Pons (tissue), 1 donor: ENCODE measurements at regions not wholly inside any gene's neighbourhood (a gene's known extent, or its start where the extent isn't known, plus 50 kb on each side); places are given as distances from the start of the nearest gene placed in this dataset.

Experiments
- DNase-seq: peaks from one replicate; pipeline ENCODE4 v3.0.0-alpha.2; 2016; ENCODE audit warnings: low spot score

DNA sequence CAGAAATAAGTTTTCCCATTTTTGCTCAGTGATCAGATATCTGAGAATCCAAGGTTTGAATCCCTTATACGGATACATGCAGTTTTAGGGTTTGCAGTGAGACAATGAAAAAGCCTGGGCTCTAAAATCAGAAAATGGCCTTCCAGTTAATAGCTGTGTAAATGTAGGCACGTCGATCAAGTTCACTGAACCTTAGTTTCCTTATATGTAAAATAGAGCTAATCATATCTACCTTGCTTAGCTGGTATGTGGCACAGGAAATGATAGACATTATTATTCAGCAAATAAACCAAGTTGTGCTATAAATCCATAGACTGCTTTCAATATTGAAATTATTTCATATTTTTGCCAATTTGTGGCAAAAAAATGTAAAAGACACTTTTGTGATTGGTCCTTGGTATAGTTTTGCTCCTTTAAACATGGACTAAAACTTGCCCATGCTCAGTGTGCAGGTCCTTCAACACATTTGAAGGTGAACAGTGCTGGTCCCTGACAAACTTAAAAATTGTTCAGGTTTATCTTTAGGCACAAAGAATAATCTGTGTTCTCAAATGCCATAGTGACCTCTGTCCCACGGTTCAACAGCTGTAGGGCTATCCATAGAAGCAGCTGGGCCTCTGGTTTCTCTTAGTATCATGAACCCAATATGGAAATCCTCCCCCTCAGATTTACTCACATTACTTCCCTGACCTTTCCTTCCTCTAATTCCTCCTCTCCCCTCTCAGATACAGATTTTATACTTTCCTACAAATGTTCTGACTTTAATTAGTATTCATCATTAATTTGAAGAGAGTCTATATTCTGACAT, 51.0 kb downstream of the CCDC54 start:
- peak; percentile 30 for DNase-seq

DNA sequence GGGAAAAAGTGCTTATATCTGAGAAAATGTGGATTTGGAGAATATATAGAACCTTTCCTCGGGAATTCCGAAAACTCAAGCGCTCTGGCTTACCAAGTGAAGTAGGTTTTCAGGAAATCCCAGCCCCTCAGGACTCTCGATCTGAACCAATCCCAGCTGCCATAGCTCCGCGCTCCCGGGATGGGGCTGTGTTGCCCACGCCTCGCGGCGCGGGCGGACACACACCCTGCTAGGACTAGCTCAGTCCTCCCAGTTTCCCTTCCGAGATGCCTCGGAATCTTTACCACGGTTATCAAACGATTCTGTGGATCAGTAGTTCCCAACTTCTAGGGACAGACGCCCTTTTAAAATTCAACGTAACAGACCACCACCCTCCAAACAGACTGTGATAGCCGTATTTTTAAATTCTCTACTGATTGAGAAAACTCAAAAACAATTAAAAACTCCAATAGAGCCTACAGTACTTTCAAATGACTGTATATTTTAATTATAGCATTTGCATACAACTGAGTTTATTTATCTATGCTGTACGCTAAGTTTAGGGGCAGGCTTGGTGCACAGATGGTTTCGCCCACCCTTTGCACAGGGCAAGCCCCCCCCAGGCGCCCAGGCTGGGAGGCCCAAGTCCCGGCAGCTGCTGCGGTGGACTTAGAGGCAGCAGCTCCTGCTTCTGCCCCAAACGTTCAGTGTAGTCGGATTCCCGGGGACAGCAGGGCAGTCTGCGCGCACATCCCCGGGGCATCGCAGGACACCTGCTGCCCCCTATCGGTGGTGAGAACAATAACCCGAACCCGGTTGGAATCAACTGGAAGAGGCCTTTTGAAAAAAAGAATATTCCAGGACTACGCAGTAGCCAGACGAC, 52.3 kb downstream of the CCDC54 start:
- DNase-seq = peak; percentile 94

DNA sequence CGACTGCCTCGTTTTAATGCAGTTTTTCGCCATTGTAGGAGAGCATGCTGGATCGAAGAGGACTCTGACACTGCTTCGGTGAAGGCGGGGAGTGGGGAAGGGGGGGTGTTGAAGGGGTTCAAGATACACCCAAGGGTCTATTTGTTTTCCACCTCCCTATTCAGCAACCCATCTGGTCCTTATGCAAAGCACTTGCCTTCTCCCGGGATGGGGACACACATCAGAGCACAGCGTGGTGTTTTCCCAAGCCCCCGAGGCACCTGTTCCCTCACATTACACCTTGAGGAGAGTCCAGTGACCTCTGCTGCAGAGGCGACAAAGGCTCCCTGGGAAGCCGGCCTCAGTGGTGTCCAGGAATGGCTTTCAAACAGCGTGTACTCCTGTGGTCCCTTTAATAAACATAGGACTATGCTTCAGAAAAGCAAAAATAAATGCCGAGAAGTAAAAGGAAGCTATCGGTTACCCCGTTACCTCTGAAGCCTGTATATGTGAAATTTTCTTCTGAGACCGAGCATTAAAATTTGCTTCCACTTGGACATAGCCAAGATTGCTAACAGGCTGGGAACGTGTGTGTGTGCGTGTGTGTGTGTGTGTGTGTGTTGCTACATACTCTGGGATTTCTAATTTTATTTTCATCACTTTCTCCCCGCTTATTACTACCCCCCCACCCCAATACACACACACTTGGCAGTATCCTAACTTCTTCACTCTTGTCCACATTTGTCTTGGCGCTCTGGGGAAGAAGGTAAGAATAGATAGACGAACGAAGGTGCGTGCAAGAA, 53.2 kb downstream of the CCDC54 start:
- no peak for DNase-seq

DNA sequence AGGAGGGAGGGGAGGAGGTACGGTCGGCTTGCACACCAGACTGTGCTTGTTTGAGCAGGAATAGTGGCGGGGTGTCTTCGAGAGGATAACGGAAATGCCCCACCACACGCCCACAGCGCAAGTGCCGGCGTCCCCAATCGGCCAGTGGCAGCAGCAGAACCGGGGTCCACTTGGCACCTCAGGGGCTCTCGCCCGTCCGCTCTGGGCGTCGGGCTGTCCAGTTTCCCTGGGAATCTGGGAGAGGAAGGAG, 53.7 kb downstream of the CCDC54 start:
- peak; percentile 70 for DNase-seq

DNA sequence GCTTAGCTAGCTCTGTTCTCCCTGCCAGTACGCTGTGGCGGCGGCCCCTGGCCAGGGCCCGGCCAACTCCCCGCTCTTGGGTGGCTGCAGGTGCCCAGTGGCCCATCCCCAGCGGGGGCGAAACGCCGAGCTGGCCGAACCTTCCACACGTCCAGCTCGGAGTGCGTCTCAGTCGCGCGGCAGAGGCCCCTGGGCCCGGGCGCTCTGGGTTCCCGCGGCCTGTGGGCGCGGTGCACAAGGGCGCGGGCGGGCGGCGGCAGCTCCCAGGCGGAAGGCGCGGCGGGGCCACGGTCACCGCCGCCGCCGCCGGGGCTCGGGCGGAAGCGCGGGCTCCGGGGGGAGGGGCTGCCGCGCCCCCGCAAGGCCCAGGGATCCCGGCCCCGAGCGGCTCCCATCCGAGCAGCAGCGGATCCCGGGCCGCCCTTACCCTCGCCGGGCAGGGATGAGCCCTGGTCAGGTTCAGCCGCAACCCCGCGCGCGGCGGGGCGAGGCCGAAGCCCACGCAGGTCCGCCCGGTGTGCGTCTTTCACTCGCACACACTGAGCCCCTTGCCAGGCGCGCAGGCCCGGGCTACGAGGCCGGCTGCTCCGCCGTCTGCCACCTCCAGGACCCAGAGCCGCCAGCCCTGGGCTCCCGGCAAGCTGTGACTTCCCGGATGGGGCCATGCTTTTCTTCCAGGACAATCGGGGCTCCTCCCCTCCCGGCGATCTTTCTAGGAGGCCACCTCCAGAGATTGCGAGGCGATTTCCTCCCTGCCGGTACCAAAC, 54.2 kb downstream of the CCDC54 start:
- DNase-seq = peak; percentile 66

DNA sequence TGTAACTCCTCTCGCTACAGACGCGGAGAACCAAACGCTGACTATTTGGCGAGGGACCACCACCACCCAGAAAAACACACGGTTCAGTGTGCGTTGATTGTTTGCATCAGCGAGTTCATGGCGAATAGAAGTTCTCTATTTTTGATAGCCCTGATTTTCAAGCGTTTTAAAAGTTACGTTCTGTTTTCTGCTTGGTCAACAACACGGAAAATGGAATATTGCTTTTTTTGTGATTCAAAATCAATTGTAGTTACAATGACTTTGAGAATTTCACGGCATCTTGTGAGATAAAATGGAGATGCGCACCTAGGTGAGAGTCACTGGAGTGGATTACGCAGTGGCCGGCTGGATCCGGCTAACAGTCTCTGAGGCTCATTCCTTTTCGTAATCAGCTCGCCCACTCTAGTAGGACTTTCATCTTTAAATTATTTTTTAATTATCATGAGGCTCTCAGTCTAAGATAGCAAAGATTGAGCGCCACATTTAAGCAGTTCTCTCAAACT, 54.8 kb downstream of the CCDC54 start:
- no peak for DNase-seq

DNA sequence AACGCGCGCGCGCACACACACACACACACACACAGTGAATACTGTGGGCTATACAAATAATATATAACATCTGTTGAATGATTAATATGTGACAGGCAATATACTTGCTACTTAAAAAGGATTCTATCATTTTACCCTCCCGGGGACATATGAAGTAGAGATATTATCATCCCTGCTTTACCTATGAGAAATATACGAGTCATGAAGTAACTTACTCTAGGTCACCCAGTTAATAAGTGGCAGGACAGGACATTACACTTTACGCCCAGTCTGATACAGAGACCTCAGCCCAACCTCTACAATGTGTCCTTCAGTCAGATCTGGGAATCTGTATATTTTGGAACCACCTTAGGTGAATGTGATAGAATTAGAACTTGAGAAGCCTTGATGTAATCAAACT, 55.4 kb downstream of the CCDC54 start:
- DNase-seq = no peak

DNA sequence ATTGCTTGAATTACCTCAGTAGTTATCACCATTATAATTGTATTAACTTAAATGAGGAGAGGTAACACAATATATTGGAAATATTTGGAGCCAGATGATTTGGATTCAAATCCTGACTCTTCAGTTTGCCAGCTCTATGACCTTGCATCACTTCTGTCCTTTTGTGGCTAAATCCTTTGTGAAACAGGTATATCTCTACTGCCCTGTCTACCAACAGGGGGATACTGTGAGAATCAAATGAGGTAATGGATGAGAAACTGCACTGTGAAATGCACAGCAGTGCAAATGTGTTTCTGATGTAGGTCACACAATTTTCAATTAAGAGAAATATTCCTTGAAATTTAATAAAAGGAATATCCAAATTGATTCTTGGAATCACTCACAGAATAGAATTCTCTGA, 58.8 kb downstream of the CCDC54 start:
- DNase-seq = no peak

DNA sequence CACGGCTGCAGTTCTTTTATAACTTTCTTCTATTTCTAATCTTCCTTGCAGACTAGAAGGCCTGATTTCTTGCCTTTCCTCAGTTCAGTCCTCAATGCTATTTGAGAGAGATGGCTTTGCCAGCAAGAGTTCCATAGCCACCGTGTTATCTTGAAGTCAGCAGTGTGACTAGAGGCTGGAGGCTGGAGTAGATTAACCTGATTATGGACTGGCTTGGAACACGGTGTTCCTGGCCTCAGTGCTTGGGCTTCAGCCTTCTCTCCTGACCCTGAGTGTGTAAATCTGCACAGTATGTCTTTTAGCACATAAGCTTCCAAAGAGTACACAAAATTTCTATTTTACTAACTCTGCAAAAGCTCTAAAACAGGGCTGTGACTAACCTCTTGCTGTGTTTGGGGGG, 61.4 kb downstream of the CCDC54 start:
- no peak for DNase-seq

DNA sequence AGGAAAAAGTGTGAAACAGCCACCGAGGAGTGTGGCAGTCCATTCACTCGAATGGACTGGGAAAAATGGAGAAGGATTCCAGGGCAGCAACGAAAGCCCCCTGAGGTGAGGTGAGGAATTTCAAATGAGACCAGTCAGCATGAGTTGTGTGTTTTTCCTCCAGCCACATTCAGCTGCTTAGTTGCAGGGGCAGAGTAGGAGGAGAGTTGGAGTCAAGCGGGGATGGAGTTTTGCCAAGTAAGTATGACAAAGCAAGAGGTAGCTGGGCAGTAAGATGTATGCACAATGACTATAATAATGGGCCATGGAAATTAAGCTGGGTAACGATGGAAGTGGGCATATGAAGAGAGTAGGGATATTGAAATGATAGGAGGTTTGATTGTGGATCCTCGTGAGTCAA, 64.4 kb downstream of the CCDC54 start:
- DNase-seq = no peak

DNA sequence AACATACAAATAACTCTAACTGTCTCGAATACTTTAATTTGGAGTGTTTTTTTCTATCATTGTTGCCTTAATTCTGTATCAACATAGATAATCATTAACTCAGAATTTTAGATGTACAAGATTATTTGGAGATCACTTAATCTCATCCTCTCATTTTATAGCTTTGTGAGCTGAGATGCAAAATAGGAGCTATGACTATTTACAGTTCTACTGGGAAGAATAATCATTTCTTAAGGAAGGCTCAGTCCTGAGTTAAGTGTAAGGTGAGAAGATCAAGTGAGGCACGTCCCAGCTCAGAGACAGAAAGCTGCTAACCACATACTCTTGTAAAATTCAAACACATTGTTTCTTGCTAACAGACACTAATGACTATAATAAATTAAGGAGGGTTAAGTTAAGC, 66.2 kb downstream of the CCDC54 start:
- DNase-seq = no peak

DNA sequence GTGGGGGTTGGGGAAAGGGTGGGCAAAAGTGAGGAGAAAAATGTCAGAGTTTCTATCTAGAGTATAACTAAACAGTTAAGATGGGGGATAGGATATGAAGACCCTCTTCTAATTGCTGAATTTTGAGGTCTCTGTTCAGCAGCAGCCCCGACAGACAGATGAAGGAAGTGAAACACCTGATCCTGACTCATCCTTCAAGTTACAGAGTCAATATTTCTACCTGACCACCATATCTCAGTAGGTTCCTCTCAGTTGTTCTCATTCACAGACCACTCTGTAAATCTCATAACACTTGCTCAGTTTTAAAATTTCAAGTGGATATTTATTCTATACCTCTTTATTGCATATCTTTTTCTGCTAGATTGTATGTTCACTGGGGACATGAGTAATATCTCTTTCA, 69.5 kb downstream of the CCDC54 start:
- DNase-seq = no peak

DNA sequence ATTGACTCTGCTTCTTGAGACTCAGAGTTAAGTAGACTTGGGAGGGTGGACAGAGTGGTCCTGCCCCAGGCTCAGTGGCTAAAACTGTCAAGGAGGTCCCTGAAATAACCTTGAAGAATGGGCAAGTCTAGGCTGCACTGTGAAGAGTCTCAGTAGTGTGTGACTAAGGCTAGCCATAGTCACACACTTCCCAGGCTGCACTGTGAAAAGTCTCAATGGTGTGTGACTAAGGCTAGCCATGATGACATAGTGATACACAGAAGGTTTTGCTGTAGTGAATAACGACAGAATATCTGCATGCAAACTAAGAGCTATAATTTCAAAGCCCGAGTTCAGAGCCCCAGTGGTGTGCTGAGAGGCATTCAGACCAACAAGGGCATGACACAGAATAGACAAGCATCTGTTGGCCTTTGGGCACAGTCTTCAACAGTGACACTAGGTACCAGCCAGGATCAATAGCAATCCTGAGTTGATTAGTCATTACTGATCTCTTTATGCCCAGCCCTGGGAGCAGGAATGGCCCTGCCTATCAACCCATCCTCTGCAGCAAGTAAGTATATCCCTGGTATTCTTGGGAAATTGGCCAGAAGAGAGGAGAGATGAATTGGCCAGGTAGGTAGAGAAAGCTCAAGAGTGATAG, 72.4 kb upstream of the BBX start:
- no peak for DNase-seq

DNA sequence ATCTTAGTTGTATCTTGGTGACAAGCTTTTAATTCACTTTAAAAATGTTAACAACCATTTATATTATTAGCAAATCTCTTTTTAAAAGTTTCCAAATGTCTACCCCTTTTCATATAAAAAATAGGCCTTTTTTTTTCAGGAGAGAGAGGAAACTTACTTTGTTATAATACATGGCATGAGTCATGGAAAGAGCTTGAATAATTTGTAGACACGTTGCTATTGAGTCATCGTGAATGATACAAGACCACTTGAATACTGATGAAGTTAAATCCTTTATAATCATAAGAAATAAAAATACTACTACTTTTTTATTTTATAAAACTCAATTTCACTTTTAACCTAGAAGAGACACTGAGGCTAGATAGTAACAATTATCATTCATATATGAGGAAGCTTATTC, 70.3 kb upstream of the BBX start:
- DNase-seq = no peak

DNA sequence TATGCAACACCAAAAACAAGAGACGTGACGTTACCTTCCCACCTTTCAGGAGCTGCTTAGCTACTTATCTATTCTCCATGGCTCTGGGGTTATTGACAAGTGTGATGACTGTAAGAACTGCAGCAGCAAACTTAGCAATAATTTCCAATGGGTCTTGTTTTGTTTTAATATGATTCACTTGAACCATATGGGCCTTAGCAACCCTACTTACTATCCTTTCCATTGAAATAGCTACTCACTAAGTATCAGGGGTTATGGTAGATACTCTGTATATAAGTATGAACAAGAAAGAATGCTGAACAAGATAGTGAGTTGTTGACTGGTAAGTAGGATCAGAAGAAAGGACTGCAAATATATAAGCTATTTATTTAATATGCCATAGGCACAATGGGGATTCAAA, 69.3 kb upstream of the BBX start:
- DNase-seq = no peak

DNA sequence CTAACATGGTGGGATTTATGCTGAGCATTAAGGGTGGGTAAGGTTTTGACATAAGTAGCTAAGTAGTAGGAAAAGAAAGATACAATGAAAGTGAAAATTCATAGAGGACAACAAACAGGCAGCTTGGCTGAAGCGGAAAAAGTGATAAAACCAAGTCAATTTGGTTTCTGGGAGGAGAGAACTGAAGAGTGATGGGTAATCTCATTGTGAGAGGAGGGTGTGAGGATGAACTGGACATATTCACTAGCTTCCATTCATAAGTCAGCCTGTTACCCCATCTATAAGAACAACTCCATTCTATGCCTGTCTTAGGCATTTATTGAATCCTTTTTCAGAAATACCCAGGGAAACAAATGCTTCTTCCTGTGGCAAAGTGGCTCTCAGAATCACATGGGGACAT, 67.1 kb upstream of the BBX start:
- DNase-seq = no peak

DNA sequence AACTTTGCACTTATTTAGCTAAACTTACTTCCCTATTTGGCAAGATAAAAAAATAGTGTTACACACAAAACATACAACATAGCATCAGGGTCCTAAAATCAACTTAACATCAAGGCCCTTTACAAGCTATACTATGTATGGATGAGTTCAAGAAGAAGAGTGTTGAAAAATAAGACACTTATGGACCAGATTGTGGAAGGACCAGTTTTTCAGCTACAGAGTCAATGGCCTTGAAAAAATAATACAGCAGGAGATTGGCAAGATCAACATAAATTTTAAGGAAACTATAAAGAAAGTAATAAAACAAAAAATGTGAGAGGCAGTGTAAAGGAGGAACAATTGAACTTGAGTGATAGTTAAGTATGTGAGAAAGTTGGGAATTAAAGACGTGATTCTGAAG, 66.3 kb upstream of the BBX start:
- no peak for DNase-seq

DNA sequence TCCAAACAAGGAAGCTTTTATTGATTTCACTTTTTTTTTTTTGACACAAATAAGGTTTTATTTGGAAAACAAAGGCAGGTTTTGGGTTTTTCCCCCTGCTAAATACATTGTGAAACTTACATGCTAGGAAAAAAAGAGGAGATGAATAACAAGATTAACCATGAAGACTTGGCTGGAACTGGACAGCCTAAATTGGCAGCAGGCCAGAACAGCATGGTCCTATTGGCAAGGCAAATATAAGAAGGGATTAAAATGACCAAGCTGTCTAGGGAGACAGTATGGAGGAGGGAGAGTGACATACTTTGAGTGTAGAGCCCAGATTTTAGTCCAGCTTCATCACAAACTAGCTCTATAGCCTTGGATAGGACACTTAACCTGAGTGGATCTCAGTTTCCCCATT, 63.9 kb upstream of the BBX start:
- no peak for DNase-seq

DNA sequence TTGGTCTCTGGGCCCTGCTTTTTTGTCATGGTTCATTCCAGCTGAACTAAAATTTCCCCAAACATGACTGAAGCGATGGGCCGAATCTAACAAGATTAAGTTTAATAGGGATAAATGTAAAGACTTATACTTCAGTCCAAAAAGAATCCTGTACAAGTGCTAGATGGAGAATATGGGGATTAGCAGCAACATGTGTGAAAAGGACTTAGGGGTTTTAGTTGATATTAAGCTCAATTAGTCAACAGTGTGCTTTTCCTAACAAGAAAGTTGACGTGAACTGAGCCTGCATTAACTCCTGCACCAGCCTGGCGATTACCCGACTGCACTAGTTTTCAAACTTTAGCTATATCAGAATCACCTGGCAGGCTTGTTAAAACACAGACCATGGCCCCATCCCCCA, 61.0 kb upstream of the BBX start:
- no peak for DNase-seq

DNA sequence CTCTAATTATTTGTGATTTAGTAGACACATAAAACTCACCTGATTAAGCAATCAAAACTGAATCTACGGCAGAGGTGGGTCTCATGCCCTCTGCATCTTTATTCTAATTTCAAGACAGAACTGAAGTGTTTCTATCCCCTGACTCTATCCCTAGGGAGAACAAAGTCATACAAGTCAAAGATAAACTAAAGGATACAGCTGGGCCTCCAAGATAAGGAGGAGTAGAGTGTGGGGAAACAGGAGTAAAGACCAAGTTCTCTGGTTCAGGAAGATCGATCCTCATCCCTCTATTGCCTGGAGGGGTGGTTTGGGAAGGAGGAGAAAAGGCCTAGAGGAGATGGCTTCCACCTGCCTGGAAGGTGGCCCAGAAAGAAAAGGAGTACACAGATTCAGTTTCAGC, 58.7 kb upstream of the BBX start:
- no peak for DNase-seq

DNA sequence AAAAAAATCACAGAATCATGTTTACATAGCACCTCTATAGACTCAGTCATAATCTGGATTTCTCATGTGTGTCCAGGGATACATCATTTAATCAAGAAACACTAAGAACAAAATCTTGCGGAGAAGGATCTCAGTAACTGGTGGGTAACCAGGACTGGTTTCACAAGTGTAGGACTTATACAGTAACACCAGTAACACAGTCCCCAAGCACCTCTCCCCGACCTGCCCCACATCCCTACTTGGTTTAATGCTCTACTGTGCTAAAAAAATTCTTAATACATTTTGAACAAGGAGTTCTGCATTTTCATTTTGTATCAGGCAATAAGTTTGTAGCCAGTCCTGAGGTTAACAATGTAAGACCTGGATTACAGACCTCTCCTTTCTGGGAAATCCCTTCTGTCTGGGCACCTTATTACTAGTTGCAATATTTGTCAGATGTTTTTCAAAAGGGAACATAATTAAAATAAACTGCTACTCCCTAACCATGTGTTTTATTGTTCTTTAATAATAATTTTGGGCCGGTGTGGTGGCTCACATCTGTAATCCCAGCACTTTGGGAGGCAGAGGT, 57.6 kb upstream of the BBX start:
- no peak for DNase-seq
